ENCODE measurements at regions not wholly inside any gene's neighbourhood (a gene's known extent, or its start where the extent isn't known, plus 50 kb on each side); places are given as distances from the start of the nearest gene placed in this dataset.

DNA sequence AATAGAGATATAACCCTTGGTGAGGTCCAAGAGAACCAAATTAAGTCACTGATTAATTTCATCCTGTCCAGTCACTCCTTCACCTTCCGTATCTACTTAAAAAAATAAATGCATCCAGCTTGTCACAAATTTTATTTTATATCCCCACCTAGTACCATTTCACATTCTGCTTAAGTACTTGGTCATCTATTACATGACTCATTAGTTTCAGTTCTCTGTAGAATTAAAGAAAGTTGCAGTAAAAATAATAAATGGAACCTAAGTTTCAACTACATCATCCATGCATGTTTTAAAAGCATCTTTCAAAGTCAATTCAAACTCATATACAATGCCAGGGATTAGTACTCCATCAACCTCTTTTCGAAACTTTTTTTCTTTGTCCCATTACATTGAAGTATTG is 130.2 kb downstream of the SH2D1A start:
- no peak for TF ChIP-seq HCFC1 (IDR thresholded peaks at IDR 0.05; ENCODE audit: low read depth, low read length)
- TF ChIP-seq RBBP5 (IDR thresholded peaks at IDR 0.05; ENCODE audit: borderline replicate concordance, insufficient read depth, low read length, poor library complexity, severe bottlenecking) = no peak
- TF ChIP-seq HMG20A (CRISPR knock-in tag; conservative IDR thresholded peaks at IDR 0.05) = no peak
- no peak for TF ChIP-seq ETS2 (tag; IDR thresholded peaks at IDR 0.05; ENCODE audit: borderline replicate concordance, poor library complexity, severe bottlenecking)
- no peak for TF ChIP-seq KDM5B (IDR thresholded peaks at IDR 0.05; ENCODE audit: insufficient replicate concordance, low read depth, low read length)
- no peak for TF ChIP-seq CEBPB (tag; IDR thresholded peaks at IDR 0.05)
- TF ChIP-seq, protein P1, sequence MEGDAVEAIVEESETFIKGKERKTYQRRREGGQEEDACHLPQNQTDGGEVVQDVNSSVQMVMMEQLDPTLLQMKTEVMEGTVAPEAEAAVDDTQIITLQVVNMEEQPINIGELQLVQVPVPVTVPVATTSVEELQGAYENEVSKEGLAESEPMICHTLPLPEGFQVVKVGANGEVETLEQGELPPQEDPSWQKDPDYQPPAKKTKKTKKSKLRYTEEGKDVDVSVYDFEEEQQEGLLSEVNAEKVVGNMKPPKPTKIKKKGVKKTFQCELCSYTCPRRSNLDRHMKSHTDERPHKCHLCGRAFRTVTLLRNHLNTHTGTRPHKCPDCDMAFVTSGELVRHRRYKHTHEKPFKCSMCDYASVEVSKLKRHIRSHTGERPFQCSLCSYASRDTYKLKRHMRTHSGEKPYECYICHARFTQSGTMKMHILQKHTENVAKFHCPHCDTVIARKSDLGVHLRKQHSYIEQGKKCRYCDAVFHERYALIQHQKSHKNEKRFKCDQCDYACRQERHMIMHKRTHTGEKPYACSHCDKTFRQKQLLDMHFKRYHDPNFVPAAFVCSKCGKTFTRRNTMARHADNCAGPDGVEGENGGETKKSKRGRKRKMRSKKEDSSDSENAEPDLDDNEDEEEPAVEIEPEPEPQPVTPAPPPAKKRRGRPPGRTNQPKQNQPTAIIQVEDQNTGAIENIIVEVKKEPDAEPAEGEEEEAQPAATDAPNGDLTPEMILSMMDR (IDR thresholded peaks at IDR 0.05 in 2 of 3, conservative IDR thresholded peaks at IDR 0.05 in 1 of 3; ENCODE audit: insufficient read depth in 2 of 3, low read depth in 1 of 3, low read length in 3 of 3) = no peak
- TF ChIP-seq ZNF165 (CRISPR knock-in tag; IDR thresholded peaks at IDR 0.05; ENCODE audit: borderline replicate concordance) = no peak
- no peak for TF ChIP-seq EP300 (IDR thresholded peaks at IDR 0.05; ENCODE audit: low read length)
- TF ChIP-seq ESRRA (IDR thresholded peaks at IDR 0.05; ENCODE audit: borderline replicate concordance, low read depth) = no peak
- TF ChIP-seq CHD1 (IDR thresholded peaks at IDR 0.05; ENCODE audit: low read length) = no peak
- TF ChIP-seq MXI1 (IDR thresholded peaks at IDR 0.05; ENCODE audit: low read depth, low read length) = no peak

Data from K562 (cell line).